GM21619 (cell line): ENCODE measurements at regions not wholly inside any gene's neighbourhood (a gene's known extent, or its start where the extent isn't known, plus 50 kb on each side); places are given as distances from the start of the nearest gene placed in this dataset.
"Not testable (repeated sequence)": the region's sequence is repeated elsewhere in the genome, so short reads cannot be mapped to it uniquely, and the experiment has no call there.

Experiments used
- ATAC-seq: cut with Tn5 transposase; IDR thresholded peaks from one replicate; pipeline ENCODE4 v1.9.1; 2021; ENCODE audit not compliant: unreplicated experiment

GRCh38 chr4:31844350-31844749 is 1124.2 kb downstream of the PCDH7 start:
- ATAC-seq: no peak

- no peak for ATAC-seq
These were observed 1131.8 kb downstream of the PCDH7 start for GRCh38 chr4:31851946-31852345.

GRCh38 chr4:31877429-31877828 is 1157.3 kb downstream of the PCDH7 start:
- ATAC-seq: no peak

DNA sequence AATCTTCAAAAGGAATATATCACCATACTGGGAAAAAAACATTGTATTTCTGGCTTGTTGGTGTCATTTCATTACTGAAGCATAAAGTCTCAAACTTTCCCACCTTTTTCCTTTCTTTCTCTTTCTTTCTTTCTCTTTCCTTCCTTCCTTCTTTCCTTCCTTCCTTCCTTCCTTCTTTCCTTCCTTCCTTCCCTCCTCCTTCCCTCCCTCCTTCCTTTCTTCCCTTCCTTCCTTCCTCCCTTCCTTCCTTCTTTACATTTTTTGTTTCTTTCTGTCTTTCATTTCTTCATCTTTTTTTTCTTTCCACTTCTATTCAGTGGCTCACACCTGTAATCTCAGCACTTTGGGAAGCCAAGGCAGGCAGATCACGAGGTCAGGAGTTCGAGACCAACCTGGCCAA is 1160.7 kb downstream of the PCDH7 start:
- ATAC-seq: not testable (repeated sequence)

DNA sequence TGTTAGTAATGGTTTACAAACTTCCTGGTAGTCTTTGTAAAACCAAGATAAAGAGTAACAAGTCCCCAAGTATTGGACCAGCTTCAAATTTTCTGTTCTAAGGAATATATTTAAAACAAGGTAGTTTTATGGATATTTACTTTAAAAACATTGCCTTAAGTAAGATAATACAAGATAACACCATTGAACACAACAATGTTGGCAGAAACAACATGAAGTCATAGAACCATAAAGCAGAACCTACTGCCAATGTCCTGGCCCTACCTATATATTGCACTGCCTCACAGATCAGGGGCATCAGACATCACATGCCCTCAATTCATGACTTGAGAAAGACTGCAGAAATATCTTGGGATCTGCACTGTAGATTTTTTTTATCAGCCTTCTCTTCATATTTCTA is 1176.2 kb downstream of the PCDH7 start:
- no peak for ATAC-seq

DNA sequence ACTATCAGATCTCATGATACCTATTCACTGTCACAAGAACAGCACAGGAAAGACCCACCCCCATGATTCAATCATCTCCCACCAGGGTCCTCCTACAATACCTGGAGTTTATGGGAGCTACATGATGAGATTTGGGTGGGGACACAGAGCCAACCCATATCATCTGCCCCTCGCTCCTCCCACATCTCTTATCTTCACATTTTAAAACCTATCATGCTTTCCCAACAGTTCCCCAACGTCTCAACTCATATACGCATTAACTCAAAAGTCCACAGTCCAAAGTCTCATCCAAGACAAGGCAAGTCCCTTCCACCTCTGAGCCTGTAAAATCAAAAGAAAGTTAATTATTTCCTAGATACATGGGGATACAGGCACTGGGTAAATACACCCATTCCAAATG is 1185.2 kb downstream of the PCDH7 start:
- no peak for ATAC-seq

GRCh38 chr4:31908261-31908660 is 1188.1 kb downstream of the PCDH7 start:
- ATAC-seq: no peak

DNA sequence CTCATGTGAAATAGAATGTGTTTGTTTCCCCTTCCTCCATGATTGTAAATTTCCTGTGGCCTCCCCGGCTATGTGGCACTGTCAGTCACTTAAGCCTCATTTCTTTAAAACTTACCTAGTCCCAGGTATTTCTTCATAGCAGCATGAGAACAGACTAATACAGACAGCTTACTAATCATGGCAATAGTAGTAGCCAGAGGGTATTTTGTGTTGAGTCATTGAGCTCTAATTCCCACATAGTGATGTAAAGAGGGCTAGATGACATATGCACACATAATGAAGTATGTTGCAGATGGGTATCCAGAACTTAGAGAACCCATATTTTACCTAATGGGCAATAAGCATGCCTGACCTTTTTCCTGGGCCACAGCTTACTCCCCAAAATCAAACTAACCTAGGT is 1197.2 kb downstream of the PCDH7 start:
- no peak for ATAC-seq

- ATAC-seq: no peak
These were observed 1198.7 kb downstream of the PCDH7 start for GRCh38 chr4:31918891-31919290.

GRCh38 chr4:31923634-31924033 is 1203.5 kb downstream of the PCDH7 start:
- no peak for ATAC-seq

- no peak for ATAC-seq
These were observed 1209.6 kb downstream of the PCDH7 start for GRCh38 chr4:31929676-31930345.

- ATAC-seq: no peak
These were observed 1226.3 kb downstream of the PCDH7 start for GRCh38 chr4:31946456-31946855.

- no peak for ATAC-seq
These were observed 1226.9 kb downstream of the PCDH7 start for GRCh38 chr4:31947101-31947500.

GRCh38 chr4:31949045-31949444 is 1228.9 kb downstream of the PCDH7 start:
- ATAC-seq: no peak

DNA sequence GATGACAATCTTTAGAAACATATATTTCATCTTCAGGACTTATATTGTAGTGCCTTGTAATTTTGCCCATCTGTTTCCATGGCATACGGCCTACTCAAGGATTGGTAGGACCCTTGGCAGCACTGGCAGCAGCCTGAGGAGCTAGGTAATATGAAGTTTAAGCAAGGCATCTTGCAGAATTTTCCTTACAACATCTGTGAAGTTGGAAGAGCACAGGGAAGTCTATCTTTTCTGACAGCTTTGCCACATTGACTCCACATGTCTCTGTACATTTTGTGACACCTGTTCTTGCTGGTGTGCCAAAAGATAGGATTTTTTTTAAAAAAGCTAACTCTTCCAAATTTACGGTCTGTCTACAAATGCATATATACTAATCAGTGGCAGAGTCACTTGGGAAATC is 1235.2 kb downstream of the PCDH7 start:
- ATAC-seq: no peak

DNA sequence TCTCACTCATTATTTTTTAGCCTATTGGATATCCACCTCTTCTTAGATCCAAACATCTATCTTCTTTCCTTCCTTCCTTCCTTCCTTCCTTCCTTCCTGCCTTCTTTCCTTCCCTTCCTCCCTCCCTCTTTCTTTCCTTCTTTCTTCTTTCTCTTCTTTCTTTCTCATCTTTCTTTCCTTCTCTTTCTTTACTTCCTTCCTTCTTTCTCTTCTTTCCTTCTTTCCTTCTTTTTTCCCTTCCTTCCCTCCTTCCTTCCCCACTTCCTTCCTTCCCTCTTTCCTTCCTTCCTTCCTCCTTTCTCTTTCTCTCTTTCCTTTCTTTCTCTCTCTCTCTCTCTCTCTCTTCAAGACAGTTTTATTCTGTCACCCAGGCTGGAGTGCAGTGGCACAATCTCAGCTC is 1239.8 kb downstream of the PCDH7 start:
- no peak for ATAC-seq

GRCh38 chr4:31964685-31965084 is 1244.5 kb downstream of the PCDH7 start:
- no peak for ATAC-seq

- ATAC-seq: no peak
These were observed 1248.7 kb downstream of the PCDH7 start for GRCh38 chr4:31968842-31969241.

GRCh38 chr4:31974490-31975002 is 1254.4 kb downstream of the PCDH7 start:
- no peak for ATAC-seq

GRCh38 chr4:31979988-31980387 is 1259.8 kb downstream of the PCDH7 start:
- ATAC-seq: no peak

DNA sequence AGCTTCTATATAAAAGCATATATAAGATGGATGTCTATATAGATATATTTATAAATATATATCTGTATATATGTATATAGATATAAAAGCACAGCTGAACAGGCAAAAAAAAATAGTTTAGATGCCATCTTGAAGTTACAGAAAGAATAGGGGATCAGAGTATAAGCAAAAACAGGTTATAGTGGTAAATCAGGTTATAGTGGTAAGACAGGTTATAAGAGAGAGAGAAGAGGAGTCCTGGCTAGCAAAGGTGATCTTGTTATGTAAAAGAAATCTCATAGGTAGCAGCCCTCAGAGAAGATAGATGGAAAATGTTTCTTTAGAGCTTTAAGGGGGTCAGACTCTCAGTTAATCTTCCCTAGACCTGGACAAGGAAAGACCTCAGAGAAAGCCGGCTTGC is 1263.1 kb downstream of the PCDH7 start:
- no peak for ATAC-seq

DNA sequence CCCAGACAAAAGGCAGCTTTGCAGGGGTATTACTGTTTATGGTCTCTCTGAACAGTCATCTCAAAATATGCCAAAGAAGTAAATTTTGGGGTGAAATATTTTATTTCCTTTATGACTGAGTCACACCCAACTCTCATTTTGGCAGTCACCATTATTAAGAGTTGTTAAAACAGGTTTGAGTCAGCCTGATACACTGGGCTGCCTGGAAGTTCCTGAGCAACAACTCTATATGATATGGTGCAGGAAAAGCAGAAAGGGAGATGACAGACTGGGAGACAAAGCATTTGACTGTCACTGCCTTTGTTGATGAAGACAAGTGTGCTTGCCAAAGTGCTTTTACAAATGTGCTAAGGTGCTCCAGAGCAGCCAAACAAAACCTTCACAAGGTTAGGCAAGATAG is 1263.5 kb downstream of the PCDH7 start:
- ATAC-seq: no peak

- ATAC-seq: no peak
These were observed 1264.7 kb downstream of the PCDH7 start for GRCh38 chr4:31984872-31985271.
